ENCODE measurements at regions not wholly inside any gene's neighbourhood (a gene's known extent, or its start where the extent isn't known, plus 50 kb on each side); places are given as distances from the start of the nearest gene placed in this dataset.

- H3K27ac ChIP-seq = no peak overlapping the region
- H3K4me3 ChIP-seq = no peak overlapping the region
- intact Hi-C loops (cut with DNase I; ENCODE audit: low total_unique reads) = no loop called here
- H3K4me1 ChIP-seq = no peaks in the 10 kb centered on the region
- peaks cover 0 to 5% of the 10 kb centered on the region in 2 donors for H3K9me3 ChIP-seq
- no peaks in the 10 kb centered on the region for H3K36me3 ChIP-seq
- TF ChIP-seq, protein P1, sequence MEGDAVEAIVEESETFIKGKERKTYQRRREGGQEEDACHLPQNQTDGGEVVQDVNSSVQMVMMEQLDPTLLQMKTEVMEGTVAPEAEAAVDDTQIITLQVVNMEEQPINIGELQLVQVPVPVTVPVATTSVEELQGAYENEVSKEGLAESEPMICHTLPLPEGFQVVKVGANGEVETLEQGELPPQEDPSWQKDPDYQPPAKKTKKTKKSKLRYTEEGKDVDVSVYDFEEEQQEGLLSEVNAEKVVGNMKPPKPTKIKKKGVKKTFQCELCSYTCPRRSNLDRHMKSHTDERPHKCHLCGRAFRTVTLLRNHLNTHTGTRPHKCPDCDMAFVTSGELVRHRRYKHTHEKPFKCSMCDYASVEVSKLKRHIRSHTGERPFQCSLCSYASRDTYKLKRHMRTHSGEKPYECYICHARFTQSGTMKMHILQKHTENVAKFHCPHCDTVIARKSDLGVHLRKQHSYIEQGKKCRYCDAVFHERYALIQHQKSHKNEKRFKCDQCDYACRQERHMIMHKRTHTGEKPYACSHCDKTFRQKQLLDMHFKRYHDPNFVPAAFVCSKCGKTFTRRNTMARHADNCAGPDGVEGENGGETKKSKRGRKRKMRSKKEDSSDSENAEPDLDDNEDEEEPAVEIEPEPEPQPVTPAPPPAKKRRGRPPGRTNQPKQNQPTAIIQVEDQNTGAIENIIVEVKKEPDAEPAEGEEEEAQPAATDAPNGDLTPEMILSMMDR (IDR thresholded peaks at IDR 0.05) = no peak
- TF ChIP-seq POLR2AphosphoS5 (IDR thresholded peaks at IDR 0.05) (no peak), POLR2A (IDR thresholded peaks at IDR 0.05) (no peak)
- DNase-seq (ENCODE audit: low spot score in 2 of 2) = peak in 1 of 2 donors; percentile 51
- no peaks in the 10 kb centered on the region for H3K27me3 ChIP-seq
Measured at GRCh38 chr6:4466261-4466660, 309.9 kb upstream of the CDYL start.

DNA sequence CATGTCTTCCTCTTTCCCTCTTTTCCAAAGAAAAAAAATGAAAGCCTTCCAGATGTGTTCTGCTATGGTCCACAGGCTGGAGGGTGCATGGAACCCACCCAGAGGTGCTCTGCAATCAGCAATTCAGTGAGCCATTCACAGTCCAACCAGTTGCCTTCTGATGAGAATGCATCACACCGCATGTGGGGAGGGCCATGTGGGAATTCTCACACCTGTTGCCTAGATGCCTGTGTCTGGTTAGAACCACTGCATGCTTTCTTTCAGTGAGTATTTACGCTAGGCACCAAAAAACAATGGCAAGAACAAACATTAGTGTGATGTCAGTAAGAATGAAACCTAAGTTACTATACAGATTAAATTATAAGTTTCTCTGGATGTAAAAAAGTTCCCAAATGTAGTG lies 311.6 kb upstream of the CDYL start:
- no peaks in the 10 kb centered on the region for H3K9me3 ChIP-seq
- no peak overlapping the region for H3K27ac ChIP-seq
- H3K4me1 ChIP-seq = peaks cover 0 to 3% of the 10 kb centered on the region in 2 donors
- intact Hi-C loops (cut with DNase I; ENCODE audit: low total_unique reads) = no loop called here
- H3K27me3 ChIP-seq = no peaks in the 10 kb centered on the region
- no peak for TF ChIP-seq POLR2AphosphoS5 (IDR thresholded peaks at IDR 0.05)
- TF ChIP-seq, protein P1 (IDR thresholded peaks at IDR 0.05) = no peak
- TF ChIP-seq POLR2A (IDR thresholded peaks at IDR 0.05) = no peak
- DNase-seq (ENCODE audit: low spot score in 2 of 2) = no peak
- H3K36me3 ChIP-seq = no peaks in the 10 kb centered on the region
- no peak overlapping the region for H3K4me3 ChIP-seq

- Histone ChIP-seq H3K27me3 (no peaks in the 10 kb centered on the region), H3K36me3 (no peaks in the 10 kb centered on the region), H3K4me3 (no peak overlapping the region), H3K27ac (no peak overlapping the region), H3K9me3 (no peaks in the 10 kb centered on the region), H3K4me1 (peaks cover 0 to 3% of the 10 kb centered on the region in 2 donors)
- TF ChIP-seq POLR2A (IDR thresholded peaks at IDR 0.05) (no peak), POLR2AphosphoS5 (IDR thresholded peaks at IDR 0.05) (no peak)
- TF ChIP-seq, protein P1 (IDR thresholded peaks at IDR 0.05) = no peak
- intact Hi-C loops (cut with DNase I; ENCODE audit: low total_unique reads) = no loop called here
- no peak for DNase-seq (ENCODE audit: low spot score in 2 of 2)
Measured at GRCh38 chr6:4463236-4463635, 313.0 kb upstream of the CDYL start.

DNA sequence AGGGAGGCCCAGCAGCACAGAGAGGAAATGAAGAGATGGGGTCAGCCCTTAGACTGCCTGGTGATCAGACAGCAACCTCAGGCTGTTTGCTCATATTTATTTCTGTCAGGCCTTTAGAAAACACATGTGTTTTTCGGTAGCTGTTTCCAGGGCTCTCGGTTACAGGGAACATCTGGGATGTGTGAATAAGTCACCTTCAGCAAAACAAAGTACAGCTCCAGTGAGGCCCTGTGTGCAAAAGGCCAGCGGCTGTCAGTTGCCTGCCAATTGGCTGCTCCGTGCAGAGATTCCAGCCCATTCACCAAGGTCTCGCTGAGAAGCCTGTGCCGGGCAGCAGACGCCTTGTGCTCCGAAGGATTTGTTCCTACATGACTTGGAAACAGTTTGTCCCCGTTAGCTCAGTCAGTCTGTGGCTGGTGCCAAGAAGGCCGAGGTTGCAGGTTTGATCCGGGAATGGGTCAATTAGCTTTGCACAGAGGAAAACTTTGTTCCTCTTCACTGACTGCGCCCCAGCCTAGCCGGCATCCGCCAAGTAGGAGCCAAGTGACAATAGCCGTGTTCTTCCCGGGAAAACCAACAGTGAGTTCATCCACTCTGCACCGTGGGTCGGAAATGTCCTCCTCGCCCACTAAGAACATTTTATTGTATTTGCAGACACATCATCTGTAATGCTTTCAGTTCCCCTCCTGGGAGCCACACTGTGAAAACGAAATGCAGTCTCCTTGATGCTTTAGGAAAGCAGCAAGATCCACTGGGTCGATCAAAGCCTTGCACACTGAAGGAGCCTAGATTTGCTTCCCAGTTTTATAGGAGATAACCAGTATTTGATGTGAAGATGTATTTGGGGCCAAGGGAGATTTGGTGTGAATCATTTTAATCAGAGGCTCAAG lies 315.4 kb upstream of the CDYL start:
- Histone ChIP-seq H3K9me3 (no peaks in the 10 kb centered on the region), H3K27ac (peak overlapping the region; percentile 72 to 92), H3K36me3 (no peaks in the 10 kb centered on the region), H3K4me3 (peak overlapping the region in 2 of 3 donors; percentile 12 to 55), H3K27me3 (no peaks in the 10 kb centered on the region), H3K4me1 (peaks cover 0 to 3% of the 10 kb centered on the region in 2 donors)
- intact Hi-C loops (cut with DNase I; ENCODE audit: low total_unique reads) = no loop called here
- TF ChIP-seq POLR2AphosphoS5 (IDR thresholded peaks at IDR 0.05) = peak; percentile 56 to 64 (median 63)
- TF ChIP-seq, protein P1 (IDR thresholded peaks at IDR 0.05) = no peak
- no peak for TF ChIP-seq POLR2A (IDR thresholded peaks at IDR 0.05)
- DNase-seq (ENCODE audit: low spot score in 2 of 2) = peak; percentile 62 to 90

GRCh38 chr6:4459996-4460395 lies 316.2 kb upstream of the CDYL start:
- H3K27me3 ChIP-seq = no peaks in the 10 kb centered on the region
- TF ChIP-seq POLR2AphosphoS5 (IDR thresholded peaks at IDR 0.05) = no peak
- TF ChIP-seq, protein P1 (IDR thresholded peaks at IDR 0.05) = no peak
- no peak for TF ChIP-seq POLR2A (IDR thresholded peaks at IDR 0.05)
- no peak for DNase-seq (ENCODE audit: low spot score in 2 of 2)
- H3K4me3 ChIP-seq = no peak overlapping the region
- H3K27ac ChIP-seq = peak overlapping the region; percentile 72 to 92
- intact Hi-C loops (cut with DNase I; ENCODE audit: low total_unique reads) = no loop called here
- no peaks in the 10 kb centered on the region for H3K9me3 ChIP-seq
- peaks cover 0 to 3% of the 10 kb centered on the region in 2 donors for H3K4me1 ChIP-seq
- H3K36me3 ChIP-seq = no peaks in the 10 kb centered on the region

Data from breast epithelium (tissue), 4 donors.